ENCODE measurements at regions not wholly inside any gene's neighbourhood (a gene's known extent, or its start where the extent isn't known, plus 50 kb on each side); places are given as distances from the start of the nearest gene placed in this dataset.

- TF ChIP-seq, protein P1, sequence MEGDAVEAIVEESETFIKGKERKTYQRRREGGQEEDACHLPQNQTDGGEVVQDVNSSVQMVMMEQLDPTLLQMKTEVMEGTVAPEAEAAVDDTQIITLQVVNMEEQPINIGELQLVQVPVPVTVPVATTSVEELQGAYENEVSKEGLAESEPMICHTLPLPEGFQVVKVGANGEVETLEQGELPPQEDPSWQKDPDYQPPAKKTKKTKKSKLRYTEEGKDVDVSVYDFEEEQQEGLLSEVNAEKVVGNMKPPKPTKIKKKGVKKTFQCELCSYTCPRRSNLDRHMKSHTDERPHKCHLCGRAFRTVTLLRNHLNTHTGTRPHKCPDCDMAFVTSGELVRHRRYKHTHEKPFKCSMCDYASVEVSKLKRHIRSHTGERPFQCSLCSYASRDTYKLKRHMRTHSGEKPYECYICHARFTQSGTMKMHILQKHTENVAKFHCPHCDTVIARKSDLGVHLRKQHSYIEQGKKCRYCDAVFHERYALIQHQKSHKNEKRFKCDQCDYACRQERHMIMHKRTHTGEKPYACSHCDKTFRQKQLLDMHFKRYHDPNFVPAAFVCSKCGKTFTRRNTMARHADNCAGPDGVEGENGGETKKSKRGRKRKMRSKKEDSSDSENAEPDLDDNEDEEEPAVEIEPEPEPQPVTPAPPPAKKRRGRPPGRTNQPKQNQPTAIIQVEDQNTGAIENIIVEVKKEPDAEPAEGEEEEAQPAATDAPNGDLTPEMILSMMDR (IDR thresholded peaks at IDR 0.05): no peak
- no peak for TF ChIP-seq POLR2A (IDR thresholded peaks at IDR 0.05)
Measured at GRCh38 chr14:101230161-101230850, 326.8 kb upstream of the RTL1 start.
